Astrocyte (in vitro differentiated cells and primary cell): ENCODE measurements at regions not wholly inside any gene's neighbourhood (a gene's known extent, or its start where the extent isn't known, plus 50 kb on each side); places are given as distances from the start of the nearest gene placed in this dataset.

Experiments
- DNase-seq: peaks from one replicate; pipeline ENCODE4 v3.0.0-alpha.2; 2010; ENCODE audit warnings: low read depth
- FAIRE-seq: peaks from 2 replicates; lab custom pipeline; 2011; peaks lifted over from hg19 to GRCh38; lab: Jason Lieb, UNC
- H2AFZ ChIP-seq: 2 replicates; pipeline ENCODE4 v1.6.0; 2012; ENCODE audit warnings: low read depth, low read length, inconsistent platforms
- H3K27ac ChIP-seq: 2 replicates; pipeline ENCODE4 v1.5.1; 2011; ENCODE audit warnings: low read depth, low read length, inconsistent platforms
- H3K27me3 ChIP-seq: 2 replicates; pipeline ENCODE4 v1.6.0; 2011; ENCODE audit warnings: low read length, inconsistent platforms; ENCODE audit not compliant: insufficient read depth
- H3K36me3 ChIP-seq: 2 replicates; pipeline ENCODE4 v1.5.1; 2011; ENCODE audit warnings: low read length, inconsistent platforms; ENCODE audit not compliant: insufficient read depth
- H3K4me1 ChIP-seq: 2 replicates; pipeline ENCODE4 v1.5.1; 2011; ENCODE audit warnings: low read length, inconsistent platforms; ENCODE audit not compliant: insufficient read depth
- H3K4me2 ChIP-seq: 2 replicates; pipeline ENCODE4 v1.6.0; 2012; ENCODE audit warnings: low read length, inconsistent platforms
- H3K4me3 ChIP-seq: 2 replicates; pipeline ENCODE4 v1.5.1; 2011; ENCODE audit warnings: low read depth, mild to moderate bottlenecking, low read length, inconsistent platforms; ENCODE audit not compliant: insufficient read depth
- H3K79me2 ChIP-seq: 2 replicates; pipeline ENCODE4 v1.6.0; 2012; ENCODE audit warnings: mild to moderate bottlenecking, low read length, inconsistent platforms; ENCODE audit not compliant: insufficient read depth
- H3K9ac ChIP-seq: 2 replicates; pipeline ENCODE4 v1.6.0; 2012; ENCODE audit warnings: mild to moderate bottlenecking, low read length, inconsistent platforms
- H3K9me3 ChIP-seq: 2 replicates; pipeline ENCODE4 v1.5.1; 2012; ENCODE audit warnings: low read depth, mild to moderate bottlenecking, low read length, inconsistent platforms; ENCODE audit not compliant: insufficient read depth
- H4K20me1 ChIP-seq: 2 replicates; pipeline ENCODE4 v1.6.0; 2012; ENCODE audit warnings: low read length, inconsistent platforms; ENCODE audit not compliant: insufficient read depth
- H3K27ac Mint-ChIP-seq: one replicate; pipeline ENCODE4 v1.8.0; 2021; ENCODE audit warnings: mild to moderate bottlenecking, mixed read lengths; ENCODE audit not compliant: unreplicated experiment
- H3K27me3 Mint-ChIP-seq: one replicate; pipeline ENCODE4 v1.8.0; 2021; ENCODE audit warnings: low read depth, mixed read lengths; ENCODE audit not compliant: unreplicated experiment
- H3K36me3 Mint-ChIP-seq: one replicate; pipeline ENCODE4 v1.8.0; 2021; ENCODE audit warnings: low read depth, mixed read lengths; ENCODE audit not compliant: unreplicated experiment
- H3K4me1 Mint-ChIP-seq: one replicate; pipeline ENCODE4 v1.8.0; 2021; ENCODE audit warnings: low read depth, mixed read lengths; ENCODE audit not compliant: unreplicated experiment
- H3K4me3 Mint-ChIP-seq: one replicate; pipeline ENCODE4 v1.8.0; 2021; ENCODE audit warnings: mild to moderate bottlenecking, moderate library complexity, mixed read lengths; ENCODE audit not compliant: unreplicated experiment
- H3K9me3 Mint-ChIP-seq: one replicate; pipeline ENCODE4 v1.8.0; 2021; ENCODE audit warnings: mild to moderate bottlenecking, mixed read lengths; ENCODE audit not compliant: unreplicated experiment
- EZH2 ChIP-seq: IDR thresholded peaks from 2 replicates; pipeline ENCODE4 v1.6.1; 2012; ENCODE audit warnings: mild to moderate bottlenecking, low read length, inconsistent platforms; ENCODE audit not compliant: insufficient read depth
- TF ChIP-seq, protein P1 (sequence below): IDR thresholded peaks from 2 replicates; pipeline ENCODE4 v1.5.1; 2011; ENCODE audit warnings: low read depth, mild to moderate bottlenecking, inconsistent platforms, low read length, moderate library complexity; ENCODE audit not compliant: insufficient read depth

DNA sequence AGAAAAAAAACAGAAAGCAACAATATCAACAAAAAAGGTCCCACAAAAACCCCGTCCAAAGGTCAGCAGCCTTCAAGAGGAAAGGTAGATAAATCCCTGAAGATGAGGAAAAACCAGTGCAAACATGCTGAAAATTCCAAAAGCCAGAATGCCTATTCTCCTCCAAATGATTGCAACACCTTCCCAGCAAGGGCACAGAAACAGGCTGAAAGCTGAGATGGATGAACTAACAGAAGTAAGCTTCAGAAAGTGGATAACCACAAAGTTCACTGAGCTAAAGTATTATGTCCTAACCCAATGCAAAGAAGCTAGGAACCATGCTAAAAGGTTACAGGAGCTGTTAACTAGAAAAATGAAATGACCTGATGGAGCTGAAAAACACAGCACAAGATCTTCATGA, 226.4 kb upstream of the DSEL start:
- no peak overlapping the region for H3K4me3 Mint-ChIP-seq
- H3K27me3 Mint-ChIP-seq: no peaks in the 10 kb centered on the region
- Histone ChIP-seq H3K27me3 (no peaks in the 10 kb centered on the region), H3K4me1 (no peaks in the 10 kb centered on the region), H3K4me3 (no peak overlapping the region), H3K36me3 (no peaks in the 10 kb centered on the region), H3K79me2 (no peaks in the 10 kb centered on the region), H4K20me1 (no peaks in the 10 kb centered on the region), H3K9ac (no peak overlapping the region), H3K27ac (no peak overlapping the region), H3K4me2 (no peak overlapping the region), H3K9me3 (no peaks in the 10 kb centered on the region), H2AFZ (no peak overlapping the region)
- peaks cover 14% of the 10 kb centered on the region for H3K9me3 Mint-ChIP-seq
- FAIRE-seq: no peak
- no peak for TF ChIP-seq EZH2
- TF ChIP-seq, protein P1, sequence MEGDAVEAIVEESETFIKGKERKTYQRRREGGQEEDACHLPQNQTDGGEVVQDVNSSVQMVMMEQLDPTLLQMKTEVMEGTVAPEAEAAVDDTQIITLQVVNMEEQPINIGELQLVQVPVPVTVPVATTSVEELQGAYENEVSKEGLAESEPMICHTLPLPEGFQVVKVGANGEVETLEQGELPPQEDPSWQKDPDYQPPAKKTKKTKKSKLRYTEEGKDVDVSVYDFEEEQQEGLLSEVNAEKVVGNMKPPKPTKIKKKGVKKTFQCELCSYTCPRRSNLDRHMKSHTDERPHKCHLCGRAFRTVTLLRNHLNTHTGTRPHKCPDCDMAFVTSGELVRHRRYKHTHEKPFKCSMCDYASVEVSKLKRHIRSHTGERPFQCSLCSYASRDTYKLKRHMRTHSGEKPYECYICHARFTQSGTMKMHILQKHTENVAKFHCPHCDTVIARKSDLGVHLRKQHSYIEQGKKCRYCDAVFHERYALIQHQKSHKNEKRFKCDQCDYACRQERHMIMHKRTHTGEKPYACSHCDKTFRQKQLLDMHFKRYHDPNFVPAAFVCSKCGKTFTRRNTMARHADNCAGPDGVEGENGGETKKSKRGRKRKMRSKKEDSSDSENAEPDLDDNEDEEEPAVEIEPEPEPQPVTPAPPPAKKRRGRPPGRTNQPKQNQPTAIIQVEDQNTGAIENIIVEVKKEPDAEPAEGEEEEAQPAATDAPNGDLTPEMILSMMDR: no peak
- no peak for DNase-seq
- no peak overlapping the region for H3K27ac Mint-ChIP-seq
- no peaks in the 10 kb centered on the region for H3K36me3 Mint-ChIP-seq
- no peaks in the 10 kb centered on the region for H3K4me1 Mint-ChIP-seq

DNA sequence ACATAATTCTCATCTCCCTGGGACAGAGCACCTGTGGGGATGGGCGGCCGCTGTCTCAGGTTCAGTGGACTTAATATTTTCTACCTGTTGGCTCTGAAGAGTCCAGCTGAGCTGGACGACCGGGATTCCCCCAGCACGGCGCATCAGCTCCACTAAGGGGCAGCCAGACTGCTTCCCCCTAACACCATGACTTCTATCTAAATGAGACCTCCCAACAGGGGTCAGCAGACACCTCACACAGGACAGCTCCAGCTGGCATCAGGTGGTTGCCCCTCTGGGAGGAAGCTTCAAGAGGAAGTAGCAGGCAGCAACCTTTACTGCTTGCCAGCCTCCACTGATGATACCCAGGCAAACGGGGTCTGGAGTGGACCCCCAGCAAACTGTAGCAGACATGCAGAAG, 226.0 kb upstream of the DSEL start:
- Histone ChIP-seq H3K9me3 (no peaks in the 10 kb centered on the region), H2AFZ (no peak overlapping the region), H3K9ac (no peak overlapping the region), H3K27ac (no peak overlapping the region), H3K4me2 (no peak overlapping the region), H3K4me1 (no peaks in the 10 kb centered on the region), H4K20me1 (no peaks in the 10 kb centered on the region), H3K36me3 (no peaks in the 10 kb centered on the region), H3K27me3 (no peaks in the 10 kb centered on the region), H3K4me3 (no peak overlapping the region), H3K79me2 (no peaks in the 10 kb centered on the region)
- no peak for DNase-seq
- Mint-ChIP-seq H3K4me3 (no peak overlapping the region), H3K27me3 (no peaks in the 10 kb centered on the region), H3K36me3 (no peaks in the 10 kb centered on the region), H3K27ac (no peak overlapping the region), H3K4me1 (no peaks in the 10 kb centered on the region), H3K9me3 (peaks cover 14% of the 10 kb centered on the region)
- no peak for FAIRE-seq
- TF ChIP-seq EZH2: no peak
- TF ChIP-seq, protein P1: no peak

DNA sequence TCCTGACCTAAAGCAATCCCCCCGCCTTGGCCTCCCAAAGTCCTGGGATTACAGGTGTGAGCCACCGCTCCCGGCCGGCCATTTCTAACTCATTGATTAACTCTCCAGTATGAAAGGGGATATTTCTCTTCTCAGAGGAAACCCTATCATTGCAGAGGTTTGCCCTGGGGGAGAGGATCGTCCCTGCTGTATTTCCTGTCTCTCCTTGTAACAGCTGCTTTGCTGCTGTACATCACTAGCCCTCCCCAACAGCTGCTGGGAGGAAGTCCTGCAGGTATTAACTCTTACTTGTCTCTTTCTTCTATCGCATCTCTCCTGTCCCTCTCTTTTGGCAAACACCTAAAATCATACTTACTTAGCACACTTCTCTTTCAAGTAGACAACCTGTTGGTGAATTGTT, 219.0 kb upstream of the DSEL start:
- Histone ChIP-seq H3K9ac (no peak overlapping the region), H3K27ac (no peak overlapping the region), H3K79me2 (no peaks in the 10 kb centered on the region), H3K4me3 (no peak overlapping the region), H3K4me2 (no peak overlapping the region), H2AFZ (no peak overlapping the region), H3K9me3 (no peaks in the 10 kb centered on the region), H3K36me3 (no peaks in the 10 kb centered on the region), H3K27me3 (no peaks in the 10 kb centered on the region), H4K20me1 (no peaks in the 10 kb centered on the region), H3K4me1 (peaks cover 9% of the 10 kb centered on the region)
- Mint-ChIP-seq H3K27me3 (no peaks in the 10 kb centered on the region), H3K9me3 (no peaks in the 10 kb centered on the region), H3K4me1 (peaks cover 7% of the 10 kb centered on the region), H3K27ac (no peak overlapping the region), H3K36me3 (no peaks in the 10 kb centered on the region), H3K4me3 (no peak overlapping the region)
- FAIRE-seq (no peak), DNase-seq (no peak)
- TF ChIP-seq, protein P1: no peak
- TF ChIP-seq EZH2: no peak
